GM20000 (cell line): ENCODE measurements at regions not wholly inside any gene's neighbourhood (a gene's known extent, or its start where the extent isn't known, plus 50 kb on each side); places are given as distances from the start of the nearest gene placed in this dataset.

Experiments
- DNase-seq: peaks from one replicate; pipeline ENCODE4 v3.0.0; 2012; ENCODE audit warnings: low spot score
- TF ChIP-seq, protein P1 (sequence below): IDR thresholded peaks from 2 replicates; pipeline ENCODE4 v1.5.1; 2012; ENCODE audit warnings: mild to moderate bottlenecking, control low read depth; ENCODE audit errors: extremely low read depth, missing control alignments

DNA sequence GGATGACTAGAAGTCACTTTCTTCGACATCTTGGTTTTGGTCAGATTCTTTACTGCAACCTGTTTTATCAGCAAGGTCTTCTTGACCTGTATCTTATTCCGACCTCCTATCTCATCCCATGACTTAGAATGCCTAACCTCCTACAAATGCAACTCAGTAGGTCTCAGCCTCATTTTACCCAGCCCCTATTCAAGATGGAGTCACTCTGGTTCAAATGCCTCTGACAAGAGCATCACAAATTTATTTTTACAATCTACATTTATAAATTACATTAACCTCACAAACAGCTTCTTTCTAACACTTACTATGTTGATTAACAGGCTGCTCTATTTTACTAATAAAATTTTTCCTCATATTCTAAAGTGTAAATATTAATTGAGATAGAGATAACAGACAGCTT, 867.0 kb upstream of the CNTN5 start:
- TF ChIP-seq, protein P1, sequence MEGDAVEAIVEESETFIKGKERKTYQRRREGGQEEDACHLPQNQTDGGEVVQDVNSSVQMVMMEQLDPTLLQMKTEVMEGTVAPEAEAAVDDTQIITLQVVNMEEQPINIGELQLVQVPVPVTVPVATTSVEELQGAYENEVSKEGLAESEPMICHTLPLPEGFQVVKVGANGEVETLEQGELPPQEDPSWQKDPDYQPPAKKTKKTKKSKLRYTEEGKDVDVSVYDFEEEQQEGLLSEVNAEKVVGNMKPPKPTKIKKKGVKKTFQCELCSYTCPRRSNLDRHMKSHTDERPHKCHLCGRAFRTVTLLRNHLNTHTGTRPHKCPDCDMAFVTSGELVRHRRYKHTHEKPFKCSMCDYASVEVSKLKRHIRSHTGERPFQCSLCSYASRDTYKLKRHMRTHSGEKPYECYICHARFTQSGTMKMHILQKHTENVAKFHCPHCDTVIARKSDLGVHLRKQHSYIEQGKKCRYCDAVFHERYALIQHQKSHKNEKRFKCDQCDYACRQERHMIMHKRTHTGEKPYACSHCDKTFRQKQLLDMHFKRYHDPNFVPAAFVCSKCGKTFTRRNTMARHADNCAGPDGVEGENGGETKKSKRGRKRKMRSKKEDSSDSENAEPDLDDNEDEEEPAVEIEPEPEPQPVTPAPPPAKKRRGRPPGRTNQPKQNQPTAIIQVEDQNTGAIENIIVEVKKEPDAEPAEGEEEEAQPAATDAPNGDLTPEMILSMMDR, result no peak
- DNase-seq, result no peak

DNA sequence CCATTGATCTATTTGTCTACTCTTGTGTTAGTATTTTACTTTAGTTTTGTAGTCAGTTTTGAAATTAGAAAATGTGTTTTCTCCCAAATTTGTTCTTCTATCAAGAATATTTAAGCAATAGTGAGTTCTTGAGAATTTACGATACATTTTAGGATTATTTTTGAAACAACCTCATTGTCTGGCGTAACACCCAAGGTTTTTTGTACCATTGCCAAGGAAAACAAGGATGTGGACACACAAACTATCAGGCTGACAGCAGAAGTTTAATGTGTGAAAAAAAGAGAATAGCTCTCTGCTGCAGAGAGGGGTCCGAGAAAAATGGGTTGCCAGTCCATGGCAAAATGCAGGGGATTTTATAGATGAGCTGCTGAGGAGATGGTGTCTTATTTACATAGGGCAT, 865.1 kb upstream of the CNTN5 start:
- TF ChIP-seq, protein P1, result no peak
- no peak for DNase-seq

DNA sequence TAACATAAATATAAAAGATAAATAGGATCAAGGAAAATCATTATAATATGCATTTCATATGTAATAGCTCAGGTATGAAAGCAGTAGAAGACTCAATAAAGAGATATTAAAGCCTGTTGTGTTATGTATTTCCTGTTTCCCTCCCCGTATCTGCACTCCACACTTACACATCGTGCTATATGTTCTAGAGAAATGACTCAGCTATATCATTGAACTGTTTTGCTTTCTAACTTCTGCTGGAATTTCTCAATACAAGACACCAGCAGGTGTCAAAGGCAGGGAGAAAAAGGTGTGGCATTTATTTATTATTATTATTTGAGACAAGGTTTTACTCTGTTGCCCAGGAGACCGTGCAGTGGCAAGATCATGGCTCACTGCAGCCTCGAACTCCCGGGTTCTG, 842.8 kb upstream of the CNTN5 start:
- no peak for DNase-seq
- TF ChIP-seq, protein P1, result no peak

DNA sequence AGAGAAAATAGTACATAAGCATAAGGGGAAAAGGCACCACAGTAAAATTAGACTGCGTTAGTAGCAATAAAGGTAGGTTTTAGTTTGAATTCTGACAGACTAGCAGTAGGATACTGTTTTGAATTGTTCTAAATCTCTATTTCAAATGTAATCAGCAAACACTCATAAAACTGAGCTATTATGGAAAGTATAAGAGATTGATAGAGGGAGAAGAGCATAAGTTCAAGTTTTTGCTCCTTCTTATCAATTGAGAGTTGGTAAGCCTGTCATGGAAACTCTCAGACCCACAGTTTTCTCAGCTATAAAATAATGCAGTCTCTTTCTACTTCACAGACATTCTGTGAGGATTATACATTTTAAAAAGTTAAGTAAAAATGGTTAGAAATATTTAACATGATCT, 840.2 kb upstream of the CNTN5 start:
- TF ChIP-seq, protein P1, result no peak

DNA sequence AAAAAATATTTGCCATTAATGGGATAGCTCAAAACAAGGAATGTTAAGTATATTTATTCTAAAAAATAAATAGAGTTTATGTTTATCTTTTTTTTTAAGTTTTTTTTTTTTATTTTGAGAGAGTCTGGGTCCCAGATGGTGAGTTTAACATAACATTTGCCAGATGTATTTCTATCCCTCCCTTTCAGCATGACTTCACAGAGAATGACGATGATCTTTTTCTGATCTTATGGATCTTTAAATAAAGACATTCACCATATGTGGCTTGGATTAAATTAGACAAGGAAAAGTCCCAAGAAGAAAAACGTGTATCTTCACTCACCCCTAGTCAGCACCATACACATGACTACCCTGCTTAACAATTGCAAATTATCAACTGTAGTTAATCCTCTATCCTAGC, 839.8 kb upstream of the CNTN5 start:
- DNase-seq, result no peak
- TF ChIP-seq, protein P1, result no peak

More for the DNA sequence above, 840.2 kb upstream of the CNTN5 start:
- DNase-seq, result no peak

DNA sequence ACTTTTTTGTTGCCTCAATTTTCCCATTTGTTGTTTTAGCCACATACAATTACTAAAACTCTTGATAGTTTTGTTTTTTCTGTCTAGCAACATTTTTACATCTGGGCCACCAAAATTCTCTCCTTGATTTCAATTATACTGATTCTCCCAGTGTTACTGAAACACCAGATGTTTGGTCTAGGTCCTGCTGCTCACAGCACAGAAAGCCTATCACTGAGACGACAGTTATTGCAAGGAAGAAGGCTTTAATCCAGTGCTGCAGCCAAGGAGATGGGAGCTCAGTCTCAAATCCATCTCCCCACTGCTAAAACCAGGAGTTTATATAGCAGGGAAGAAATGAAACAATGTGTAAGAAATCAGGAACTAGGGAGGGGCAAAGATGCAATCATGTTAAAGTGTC, 837.7 kb upstream of the CNTN5 start:
- DNase-seq, result no peak
- TF ChIP-seq, protein P1, result no peak

DNA sequence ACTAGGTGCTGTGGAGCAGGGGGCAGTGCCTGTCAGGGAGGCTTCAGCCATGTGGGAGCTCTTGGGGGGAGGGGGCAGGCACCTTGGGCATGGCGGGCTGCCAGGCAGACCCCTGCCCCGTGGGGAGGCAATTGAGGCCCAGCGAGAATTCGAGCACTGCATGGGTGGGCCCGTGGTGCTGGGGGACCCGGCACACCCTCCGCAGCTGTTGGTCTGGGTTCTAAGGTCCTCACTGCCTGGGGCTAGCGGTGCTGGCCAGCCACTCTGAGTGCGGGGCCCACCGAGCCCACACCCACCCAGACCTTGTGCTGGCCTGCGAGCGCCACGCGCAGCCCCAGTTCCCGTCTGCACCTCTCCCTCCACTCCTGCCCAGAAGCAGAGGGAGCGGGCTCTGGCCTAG, 835.5 kb upstream of the CNTN5 start:
- TF ChIP-seq, protein P1, result no peak
- no peak for DNase-seq
